Uterus (tissue), 3 donors: ENCODE measurements at regions not wholly inside any gene's neighbourhood (a gene's known extent, or its start where the extent isn't known, plus 50 kb on each side); places are given as distances from the start of the nearest gene placed in this dataset.

ENCODE experiments used
- DNase-seq, 2 donors: peaks; one replicate each; pipeline ENCODE4 v3.0.0-alpha.2; 2019 to 2020
- H3K27ac ChIP-seq, 2 donors: fragments of 200-600 bp; sonication (generic); 1 replicate in 1 of 2; 2 replicates in 1 of 2; pipeline ENCODE4 v1.5.1; 2016 to 2018
- H3K27me3 ChIP-seq, 2 donors: fragments of 200-600 bp; sonication (generic); one replicate each; pipeline ENCODE4 v1.5.1; 2018 to 2019; ENCODE audit warnings: control low read depth in 1 of 2
- H3K36me3 ChIP-seq, 2 donors: fragments of 200-600 bp; sonication (generic); one replicate each; pipeline ENCODE4 v1.5.1; 2019; ENCODE audit warnings: control low read depth in 1 of 2
- H3K4me1 ChIP-seq, 2 donors: fragments of 200-600 bp; sonication (generic); one replicate each; pipeline ENCODE4 v1.5.1; 2018 to 2019; ENCODE audit warnings: control low read depth in 1 of 2
- H3K4me3 ChIP-seq, 2 donors: fragments of 200-600 bp; sonication (generic); 1 replicate in 1 of 2; 2 replicates in 1 of 2; pipeline ENCODE4 v1.5.1; 2018 to 2019; ENCODE audit warnings: mild to moderate bottlenecking in 1 of 2
- H3K9me3 ChIP-seq, 2 donors: fragments of 200-600 bp; sonication (generic); one replicate each; pipeline ENCODE4 v1.5.1; 2019; ENCODE audit warnings: control low read depth in 1 of 2
- POLR2A ChIP-seq, 2 donors: fragments of 450-650 bp; IDR thresholded peaks; one replicate each; pipeline ENCODE4 v1.6.1; 2016; ENCODE audit warnings: antibody characterized with exemption in 2 of 2, mild to moderate bottlenecking in 1 of 2, moderate library complexity in 1 of 2
- intact Hi-C: fragments of 100-400 bp; cut with DNase I; formaldehyde crosslinking; loops from one replicate; pipeline ENCODE4 v1.15.1; 2023; ENCODE audit warnings: low total_unique reads
- TF ChIP-seq, protein P1 (sequence below), 4 experiments: fragments of 200-600 bp in 2 of 4; fragments of 450-650 bp in 2 of 4; sonication (generic) in 2 of 4; IDR thresholded peaks; one replicate each; pipeline ENCODE4 v1.5.1; 2016 to 2019; ENCODE audit warnings: antibody characterized with exemption in 4 of 4, mild to moderate bottlenecking in 2 of 4, moderate library complexity in 1 of 4
- donor health status: DM: yes; HTN: yes; CAD: no.

GRCh38 chr12:124488520-124488919 is 78.9 kb downstream of the NCOR2 start:
- intact Hi-C loops, result no loop called here
- Histone ChIP-seq H3K4me1 (peaks cover 0 to 5% of the 10 kb centered on the region in 2 donors), H3K27ac (peak overlapping the region; percentile 60 to 66), H3K9me3 (no peaks in the 10 kb centered on the region), H3K27me3 (no peaks in the 10 kb centered on the region), H3K36me3 (no peaks in the 10 kb centered on the region), H3K4me3 (no peak overlapping the region)
- no peak for TF ChIP-seq POLR2A (IDR thresholded peaks at IDR 0.05)
- TF ChIP-seq, protein P1, sequence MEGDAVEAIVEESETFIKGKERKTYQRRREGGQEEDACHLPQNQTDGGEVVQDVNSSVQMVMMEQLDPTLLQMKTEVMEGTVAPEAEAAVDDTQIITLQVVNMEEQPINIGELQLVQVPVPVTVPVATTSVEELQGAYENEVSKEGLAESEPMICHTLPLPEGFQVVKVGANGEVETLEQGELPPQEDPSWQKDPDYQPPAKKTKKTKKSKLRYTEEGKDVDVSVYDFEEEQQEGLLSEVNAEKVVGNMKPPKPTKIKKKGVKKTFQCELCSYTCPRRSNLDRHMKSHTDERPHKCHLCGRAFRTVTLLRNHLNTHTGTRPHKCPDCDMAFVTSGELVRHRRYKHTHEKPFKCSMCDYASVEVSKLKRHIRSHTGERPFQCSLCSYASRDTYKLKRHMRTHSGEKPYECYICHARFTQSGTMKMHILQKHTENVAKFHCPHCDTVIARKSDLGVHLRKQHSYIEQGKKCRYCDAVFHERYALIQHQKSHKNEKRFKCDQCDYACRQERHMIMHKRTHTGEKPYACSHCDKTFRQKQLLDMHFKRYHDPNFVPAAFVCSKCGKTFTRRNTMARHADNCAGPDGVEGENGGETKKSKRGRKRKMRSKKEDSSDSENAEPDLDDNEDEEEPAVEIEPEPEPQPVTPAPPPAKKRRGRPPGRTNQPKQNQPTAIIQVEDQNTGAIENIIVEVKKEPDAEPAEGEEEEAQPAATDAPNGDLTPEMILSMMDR (IDR thresholded peaks at IDR 0.05), result no peak
- DNase-seq, result no peak

DNA sequence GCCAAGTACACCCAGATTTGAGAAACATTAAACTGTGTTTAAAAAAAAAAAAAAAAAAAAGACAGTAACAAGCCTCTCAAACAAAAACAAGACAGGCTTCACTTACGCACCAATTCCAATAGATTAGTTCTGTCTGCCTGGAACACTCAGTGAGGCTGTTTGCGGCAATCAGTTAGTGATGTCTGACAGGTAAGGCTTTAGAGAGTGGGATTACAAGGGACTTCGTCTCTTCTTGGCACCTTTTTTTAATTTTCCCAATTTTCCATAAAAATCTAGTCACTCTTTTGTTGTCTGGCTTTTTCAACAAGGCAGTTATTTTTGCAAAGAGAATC is 79.6 kb downstream of the NCOR2 start:
- H3K9me3 ChIP-seq, result no peaks in the 10 kb centered on the region
- intact Hi-C loops, result no loop called here
- peak overlapping the region in 1 of 2 donors; percentile 66 for H3K27ac ChIP-seq
- H3K4me1 ChIP-seq, result peaks cover 0 to 5% of the 10 kb centered on the region in 2 donors
- H3K36me3 ChIP-seq, result no peaks in the 10 kb centered on the region
- DNase-seq, result no peak
- H3K27me3 ChIP-seq, result no peaks in the 10 kb centered on the region
- H3K4me3 ChIP-seq, result no peak overlapping the region
- TF ChIP-seq, protein P1 (IDR thresholded peaks at IDR 0.05), result no peak
- no peak for TF ChIP-seq POLR2A (IDR thresholded peaks at IDR 0.05)

DNA sequence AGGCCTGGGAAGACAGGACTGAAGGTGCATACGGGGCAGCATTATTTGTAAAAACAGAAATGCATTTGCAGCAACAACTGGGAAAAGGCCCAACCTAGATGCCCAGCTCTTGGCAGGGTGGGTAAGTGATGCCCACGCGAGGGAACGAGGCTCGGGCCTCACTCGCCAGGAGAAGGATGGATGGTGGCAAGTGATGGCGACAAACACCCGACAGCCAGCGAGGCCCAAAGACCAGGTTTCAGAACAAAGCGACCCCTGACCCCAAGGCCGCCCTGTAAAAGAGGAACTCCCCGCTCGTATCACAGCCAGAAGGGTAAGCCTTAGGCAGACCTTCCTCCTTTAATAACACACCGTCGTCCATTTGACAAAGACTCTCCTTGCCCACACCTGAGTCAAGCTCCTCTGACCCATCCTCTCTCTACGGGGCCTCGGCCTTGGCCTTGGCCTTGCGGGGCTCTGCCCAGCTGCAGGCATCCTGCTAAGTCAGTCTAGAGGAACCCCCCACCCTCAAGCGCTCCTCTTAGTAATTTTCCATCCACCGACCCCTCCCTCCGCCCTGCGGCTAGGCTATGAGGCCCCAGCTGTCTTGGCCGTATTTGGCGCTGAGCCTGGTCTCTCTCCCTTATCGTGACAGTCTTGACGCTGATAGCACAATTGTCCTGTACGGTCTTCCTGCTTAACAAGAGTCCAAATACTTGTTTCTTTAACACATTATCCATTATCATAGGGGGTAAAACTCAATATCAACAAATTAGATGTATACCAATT is 80.2 kb downstream of the NCOR2 start:
- no peak overlapping the region for H3K4me3 ChIP-seq
- intact Hi-C loops, result no loop called here
- TF ChIP-seq POLR2A (IDR thresholded peaks at IDR 0.05), result no peak
- TF ChIP-seq, protein P1 (IDR thresholded peaks at IDR 0.05), result no peak
- H3K36me3 ChIP-seq, result no peaks in the 10 kb centered on the region
- peak overlapping the region in 1 of 2 donors; percentile 43 for H3K27ac ChIP-seq
- H3K9me3 ChIP-seq, result no peaks in the 10 kb centered on the region
- H3K4me1 ChIP-seq, result peaks cover 0 to 5% of the 10 kb centered on the region in 2 donors
- no peaks in the 10 kb centered on the region for H3K27me3 ChIP-seq
- no peak for DNase-seq

GRCh38 chr12:124486346-124486963 is 81.0 kb downstream of the NCOR2 start:
- no peak overlapping the region for H3K4me3 ChIP-seq
- no peaks in the 10 kb centered on the region for H3K9me3 ChIP-seq
- H3K36me3 ChIP-seq, result no peaks in the 10 kb centered on the region
- TF ChIP-seq, protein P1 (IDR thresholded peaks at IDR 0.05), result no peak
- TF ChIP-seq POLR2A (IDR thresholded peaks at IDR 0.05), result no peak
- intact Hi-C loops, result no loop called here
- no peaks in the 10 kb centered on the region for H3K27me3 ChIP-seq
- peaks cover 0 to 10% of the 10 kb centered on the region in 2 donors for H3K4me1 ChIP-seq
- DNase-seq, result no peak
- peak overlapping the region in 1 of 2 donors; percentile 0 for H3K27ac ChIP-seq

DNA sequence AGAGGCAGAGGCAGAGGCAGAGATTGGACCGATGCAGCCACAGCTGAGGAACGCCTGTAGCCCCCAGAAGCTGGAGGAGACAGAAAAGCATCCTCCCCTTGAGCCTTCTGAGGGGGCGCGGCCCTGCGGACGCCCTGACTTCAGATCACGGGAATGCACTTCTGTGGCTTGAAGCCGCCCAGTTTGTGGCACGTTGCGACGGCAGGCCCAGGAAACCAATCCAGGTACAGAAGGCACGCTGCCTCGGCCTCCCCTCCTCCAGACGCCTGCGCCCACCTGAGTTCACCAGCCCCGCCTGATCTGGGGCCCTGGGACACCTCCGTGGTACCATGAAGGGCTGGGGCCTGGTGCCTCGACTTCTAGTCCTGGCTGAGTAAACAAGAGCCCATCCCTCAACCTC is 82.0 kb downstream of the NCOR2 start:
- intact Hi-C loops, result no loop called here
- Histone ChIP-seq H3K4me1 (peaks cover 0 to 7% of the 10 kb centered on the region in 2 donors), H3K27ac (peak overlapping the region in 1 of 2 donors; percentile 49), H3K36me3 (no peaks in the 10 kb centered on the region), H3K4me3 (no peak overlapping the region), H3K27me3 (no peaks in the 10 kb centered on the region), H3K9me3 (no peaks in the 10 kb centered on the region)
- TF ChIP-seq, protein P1 (IDR thresholded peaks at IDR 0.05), result no peak
- no peak for TF ChIP-seq POLR2A (IDR thresholded peaks at IDR 0.05)
- no peak for DNase-seq
